ENCODE measurements at regions not wholly inside any gene's neighbourhood (a gene's known extent, or its start where the extent isn't known, plus 50 kb on each side); places are given as distances from the start of the nearest gene placed in this dataset.

DNA sequence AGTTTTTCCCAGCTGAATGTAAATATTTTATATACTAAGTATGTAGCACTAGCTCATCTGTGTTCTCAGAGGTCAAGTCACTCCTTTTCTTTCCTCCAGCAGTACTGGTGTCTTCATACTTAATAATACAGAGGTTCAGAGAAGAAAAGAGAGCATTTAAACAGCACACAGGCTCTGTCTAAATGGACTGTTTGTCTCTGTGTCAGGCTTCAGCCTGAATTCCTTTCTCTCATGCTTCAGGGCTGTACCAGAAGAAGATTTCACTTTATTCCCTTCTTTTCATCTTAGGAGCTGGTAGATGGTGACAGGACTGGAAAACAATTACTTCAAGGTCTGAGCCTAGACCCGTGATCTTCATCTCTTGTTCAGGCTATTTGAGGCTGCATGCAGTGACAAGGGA, 51.4 kb upstream of the LYZL2 start:
- in situ Hi-C loops (cut with HindIII; ENCODE audit: extremely low pct_ligation_motif_present, low pct_unique_long_range_greater_than_20kb), result no loop called here
- ATAC-seq, result no peak
- H3K4me3 ChIP-seq (replicated peaks in 1 of 3; ENCODE audit: insufficient read depth in 1 of 3, low read depth in 2 of 3, low read length in 3 of 3), result no peak overlapping the region
- intact Hi-C loops (cut with micrococcal nuclease; ENCODE audit: unreplicated experiment), result no loop called here
- no peak overlapping the region for H2AFZ ChIP-seq (ENCODE audit: low read length)
- TF ChIP-seq TBL1XR1 (IDR thresholded peaks at IDR 0.05; ENCODE audit: borderline replicate concordance, low read length, partially characterized antibody) (no peak), SP4 (CRISPR knock-in tag; IDR thresholded peaks at IDR 0.05) (no peak), STAT5B (CRISPR knock-in tag; IDR thresholded peaks at IDR 0.05) (no peak), MED1 (CRISPR knock-in tag; IDR thresholded peaks at IDR 0.05) (no peak), GTF2F1 (IDR thresholded peaks at IDR 0.05; ENCODE audit: low read length) (no peak), ZNF547 (CRISPR knock-in tag; IDR thresholded peaks at IDR 0.05) (no peak), YY1 (IDR thresholded peaks at IDR 0.05; ENCODE audit: insufficient read depth, insufficient replicate concordance, low read depth, low read length) (no peak), ZNF891 (CRISPR knock-in tag; IDR thresholded peaks at IDR 0.05) (no peak), RFX5 (IDR thresholded peaks at IDR 0.05; ENCODE audit: low read depth, low read length) (no peak), HHEX (CRISPR knock-in tag; IDR thresholded peaks at IDR 0.05) (no peak), ZNF577 (CRISPR knock-in tag; IDR thresholded peaks at IDR 0.05; ENCODE audit: borderline replicate concordance, low read depth) (no peak), ZNF850 (CRISPR knock-in tag; conservative IDR thresholded peaks at IDR 0.05) (no peak)
- TF ChIP-seq, protein P1, sequence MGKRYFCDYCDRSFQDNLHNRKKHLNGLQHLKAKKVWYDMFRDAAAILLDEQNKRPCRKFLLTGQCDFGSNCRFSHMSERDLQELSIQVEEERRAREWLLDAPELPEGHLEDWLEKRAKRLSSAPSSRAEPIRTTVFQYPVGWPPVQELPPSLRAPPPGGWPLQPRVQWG (CRISPR knock-in tag; IDR thresholded peaks at IDR 0.05; ENCODE audit: borderline replicate concordance, low read depth), result no peak
- TF ChIP-seq, protein P2, sequence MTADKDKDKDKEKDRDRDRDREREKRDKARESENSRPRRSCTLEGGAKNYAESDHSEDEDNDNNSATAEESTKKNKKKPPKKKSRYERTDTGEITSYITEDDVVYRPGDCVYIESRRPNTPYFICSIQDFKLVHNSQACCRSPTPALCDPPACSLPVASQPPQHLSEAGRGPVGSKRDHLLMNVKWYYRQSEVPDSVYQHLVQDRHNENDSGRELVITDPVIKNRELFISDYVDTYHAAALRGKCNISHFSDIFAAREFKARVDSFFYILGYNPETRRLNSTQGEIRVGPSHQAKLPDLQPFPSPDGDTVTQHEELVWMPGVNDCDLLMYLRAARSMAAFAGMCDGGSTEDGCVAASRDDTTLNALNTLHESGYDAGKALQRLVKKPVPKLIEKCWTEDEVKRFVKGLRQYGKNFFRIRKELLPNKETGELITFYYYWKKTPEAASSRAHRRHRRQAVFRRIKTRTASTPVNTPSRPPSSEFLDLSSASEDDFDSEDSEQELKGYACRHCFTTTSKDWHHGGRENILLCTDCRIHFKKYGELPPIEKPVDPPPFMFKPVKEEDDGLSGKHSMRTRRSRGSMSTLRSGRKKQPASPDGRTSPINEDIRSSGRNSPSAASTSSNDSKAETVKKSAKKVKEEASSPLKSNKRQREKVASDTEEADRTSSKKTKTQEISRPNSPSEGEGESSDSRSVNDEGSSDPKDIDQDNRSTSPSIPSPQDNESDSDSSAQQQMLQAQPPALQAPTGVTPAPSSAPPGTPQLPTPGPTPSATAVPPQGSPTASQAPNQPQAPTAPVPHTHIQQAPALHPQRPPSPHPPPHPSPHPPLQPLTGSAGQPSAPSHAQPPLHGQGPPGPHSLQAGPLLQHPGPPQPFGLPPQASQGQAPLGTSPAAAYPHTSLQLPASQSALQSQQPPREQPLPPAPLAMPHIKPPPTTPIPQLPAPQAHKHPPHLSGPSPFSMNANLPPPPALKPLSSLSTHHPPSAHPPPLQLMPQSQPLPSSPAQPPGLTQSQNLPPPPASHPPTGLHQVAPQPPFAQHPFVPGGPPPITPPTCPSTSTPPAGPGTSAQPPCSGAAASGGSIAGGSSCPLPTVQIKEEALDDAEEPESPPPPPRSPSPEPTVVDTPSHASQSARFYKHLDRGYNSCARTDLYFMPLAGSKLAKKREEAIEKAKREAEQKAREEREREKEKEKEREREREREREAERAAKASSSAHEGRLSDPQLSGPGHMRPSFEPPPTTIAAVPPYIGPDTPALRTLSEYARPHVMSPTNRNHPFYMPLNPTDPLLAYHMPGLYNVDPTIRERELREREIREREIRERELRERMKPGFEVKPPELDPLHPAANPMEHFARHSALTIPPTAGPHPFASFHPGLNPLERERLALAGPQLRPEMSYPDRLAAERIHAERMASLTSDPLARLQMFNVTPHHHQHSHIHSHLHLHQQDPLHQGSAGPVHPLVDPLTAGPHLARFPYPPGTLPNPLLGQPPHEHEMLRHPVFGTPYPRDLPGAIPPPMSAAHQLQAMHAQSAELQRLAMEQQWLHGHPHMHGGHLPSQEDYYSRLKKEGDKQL (CRISPR knock-in tag; IDR thresholded peaks at IDR 0.05; ENCODE audit: low read depth), result no peak
- TF ChIP-seq, protein P3, sequence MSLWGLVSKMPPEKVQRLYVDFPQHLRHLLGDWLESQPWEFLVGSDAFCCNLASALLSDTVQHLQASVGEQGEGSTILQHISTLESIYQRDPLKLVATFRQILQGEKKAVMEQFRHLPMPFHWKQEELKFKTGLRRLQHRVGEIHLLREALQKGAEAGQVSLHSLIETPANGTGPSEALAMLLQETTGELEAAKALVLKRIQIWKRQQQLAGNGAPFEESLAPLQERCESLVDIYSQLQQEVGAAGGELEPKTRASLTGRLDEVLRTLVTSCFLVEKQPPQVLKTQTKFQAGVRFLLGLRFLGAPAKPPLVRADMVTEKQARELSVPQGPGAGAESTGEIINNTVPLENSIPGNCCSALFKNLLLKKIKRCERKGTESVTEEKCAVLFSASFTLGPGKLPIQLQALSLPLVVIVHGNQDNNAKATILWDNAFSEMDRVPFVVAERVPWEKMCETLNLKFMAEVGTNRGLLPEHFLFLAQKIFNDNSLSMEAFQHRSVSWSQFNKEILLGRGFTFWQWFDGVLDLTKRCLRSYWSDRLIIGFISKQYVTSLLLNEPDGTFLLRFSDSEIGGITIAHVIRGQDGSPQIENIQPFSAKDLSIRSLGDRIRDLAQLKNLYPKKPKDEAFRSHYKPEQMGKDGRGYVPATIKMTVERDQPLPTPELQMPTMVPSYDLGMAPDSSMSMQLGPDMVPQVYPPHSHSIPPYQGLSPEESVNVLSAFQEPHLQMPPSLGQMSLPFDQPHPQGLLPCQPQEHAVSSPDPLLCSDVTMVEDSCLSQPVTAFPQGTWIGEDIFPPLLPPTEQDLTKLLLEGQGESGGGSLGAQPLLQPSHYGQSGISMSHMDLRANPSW (CRISPR knock-in tag; IDR thresholded peaks at IDR 0.05; ENCODE audit: borderline replicate concordance), result no peak
- 5% methylated on average over 1 of the region's 1 CpG for WGBS (ENCODE audit: low lambda C conversion rate)
- H3K4me2 ChIP-seq (ENCODE audit: low read depth, low read length), result no peak overlapping the region
- no peaks in the 10 kb centered on the region for H3K79me2 ChIP-seq (ENCODE audit: insufficient read depth, low read length)
- no peak for FAIRE-seq
- no TSS peak for BruUV-seq (replicated peaks)
- no peak for DNase-seq (ENCODE audit: low spot score)
- H4K20me1 ChIP-seq (ENCODE audit: insufficient read depth, low read length), result no peaks in the 10 kb centered on the region
- peaks cover 0 to 19% of the 10 kb centered on the region in 2 experiments; a peak in 1 of 5 replicates for H3K27me3 ChIP-seq (ENCODE audit: control insufficient read depth in 1 of 2, insufficient read depth in 2 of 2, low read length in 2 of 2)
- no peak overlapping the region for H3K9ac ChIP-seq (ENCODE audit: insufficient read depth, low read depth, low read length)
- H3K9me3 ChIP-seq (ENCODE audit: low read length), result no peaks in the 10 kb centered on the region
- H3K4me1 ChIP-seq (ENCODE audit: insufficient read depth, low read length), result no peaks in the 10 kb centered on the region
- CTCF ChIA-PET (ENCODE audit: low intra/inter-chr PET ratio, low total read pairs), result no interaction called here
- H3K36me3 ChIP-seq (replicated peaks in 1 of 2; ENCODE audit: control insufficient read depth in 1 of 2, insufficient read depth in 2 of 2, low read length in 2 of 2), result no peaks in the 10 kb centered on the region
- POLR2A ChIA-PET, result no interaction called here
- H3K27ac ChIP-seq (ENCODE audit: extremely low read length, insufficient read depth, low read length), result no peak overlapping the region

Measured in HepG2 (cell line).